ENCODE measurements at regions not wholly inside any gene's neighbourhood (a gene's known extent, or its start where the extent isn't known, plus 50 kb on each side); places are given as distances from the start of the nearest gene placed in this dataset.

DNA sequence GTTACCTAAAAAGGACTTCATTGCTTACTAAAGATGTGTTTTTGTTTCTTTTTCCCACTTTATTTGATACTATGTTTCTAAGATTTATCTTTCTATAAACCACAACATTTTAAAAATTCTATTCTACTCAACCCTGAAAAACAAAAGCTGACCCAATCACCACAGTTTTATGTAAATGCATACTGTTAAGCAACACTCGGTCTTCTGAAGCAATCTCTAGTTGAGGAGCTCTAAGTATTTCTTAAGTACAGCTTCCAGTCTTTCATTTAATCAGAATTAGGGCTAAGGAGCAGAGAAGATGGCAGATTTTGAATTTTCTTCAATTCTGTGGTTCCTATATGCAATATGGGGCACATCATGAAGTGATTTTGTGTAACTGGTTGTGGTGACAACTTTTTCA, 72.2 kb upstream of the SLC4A10 start:
- no peak overlapping the region for H3K14ac ChIP-seq (ENCODE audit: insufficient read depth, low read length)
- Mint-ChIP-seq H3K9me3 (no peaks in the 10 kb centered on the region), H3K27ac (no peak overlapping the region), H3K4me1 (peaks cover 10% of the 10 kb centered on the region in 2 experiments), H3K4me3 (no peak overlapping the region), H3K36me3 (ENCODE audit: insufficient read depth in 1 of 3, low read depth in 3 of 3) (no peaks in the 10 kb centered on the region), H3K27me3 (ENCODE audit: low read depth) (no peaks in the 10 kb centered on the region)
- H3K9ac ChIP-seq (ENCODE audit: extremely low read depth, insufficient read length, low read length): no peak overlapping the region
- no peak overlapping the region for H2BK5ac ChIP-seq (ENCODE audit: insufficient read length, low read length)
- no peak overlapping the region for H4K8ac ChIP-seq (replicated peaks; ENCODE audit: insufficient read length, low read depth, low read length)
- H2BK12ac ChIP-seq (ENCODE audit: insufficient read length, low read depth, low read length): no peak overlapping the region
- H4K5ac ChIP-seq (ENCODE audit: insufficient read length, low read depth, low read length): no peak overlapping the region
- no peak overlapping the region for H2BK20ac ChIP-seq (ENCODE audit: low read depth, low read length, poor library complexity, severe bottlenecking)
- no peak overlapping the region for H4K91ac ChIP-seq (ENCODE audit: insufficient read length, low read depth, low read length)
- no peak overlapping the region for H2AK5ac ChIP-seq (ENCODE audit: insufficient read length, low read length)
- H4K20me1 ChIP-seq (ENCODE audit: control insufficient read depth, insufficient read depth, insufficient read length): no peaks in the 10 kb centered on the region
- no peak overlapping the region for H3K4me2 ChIP-seq (ENCODE audit: insufficient read depth, insufficient read length, low read length)
- TF ChIP-seq, protein P1, sequence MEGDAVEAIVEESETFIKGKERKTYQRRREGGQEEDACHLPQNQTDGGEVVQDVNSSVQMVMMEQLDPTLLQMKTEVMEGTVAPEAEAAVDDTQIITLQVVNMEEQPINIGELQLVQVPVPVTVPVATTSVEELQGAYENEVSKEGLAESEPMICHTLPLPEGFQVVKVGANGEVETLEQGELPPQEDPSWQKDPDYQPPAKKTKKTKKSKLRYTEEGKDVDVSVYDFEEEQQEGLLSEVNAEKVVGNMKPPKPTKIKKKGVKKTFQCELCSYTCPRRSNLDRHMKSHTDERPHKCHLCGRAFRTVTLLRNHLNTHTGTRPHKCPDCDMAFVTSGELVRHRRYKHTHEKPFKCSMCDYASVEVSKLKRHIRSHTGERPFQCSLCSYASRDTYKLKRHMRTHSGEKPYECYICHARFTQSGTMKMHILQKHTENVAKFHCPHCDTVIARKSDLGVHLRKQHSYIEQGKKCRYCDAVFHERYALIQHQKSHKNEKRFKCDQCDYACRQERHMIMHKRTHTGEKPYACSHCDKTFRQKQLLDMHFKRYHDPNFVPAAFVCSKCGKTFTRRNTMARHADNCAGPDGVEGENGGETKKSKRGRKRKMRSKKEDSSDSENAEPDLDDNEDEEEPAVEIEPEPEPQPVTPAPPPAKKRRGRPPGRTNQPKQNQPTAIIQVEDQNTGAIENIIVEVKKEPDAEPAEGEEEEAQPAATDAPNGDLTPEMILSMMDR (conservative IDR thresholded peaks at IDR 0.05): no peak
- no peaks in the 10 kb centered on the region for H3K27me3 ChIP-seq (ENCODE audit: insufficient read depth, low read length)
- H3K56ac ChIP-seq (ENCODE audit: insufficient read length, low read depth, low read length): no peak overlapping the region
- peaks cover 3% of the 10 kb centered on the region; the same call in 1 of the 2 replicates for H3K4me1 ChIP-seq (ENCODE audit: insufficient read depth, low read length)
- no peak overlapping the region for H3T11ph ChIP-seq (ENCODE audit: low read length)
- H3K4ac ChIP-seq (ENCODE audit: low read depth, low read length): no peak overlapping the region
- no peaks in the 10 kb centered on the region for H3K23me2 ChIP-seq (ENCODE audit: insufficient read length, low read depth, low read length, poor library complexity, severe bottlenecking)
- no peak overlapping the region for H2AFZ ChIP-seq (ENCODE audit: low read length)
- no peak overlapping the region for H3K23ac ChIP-seq (ENCODE audit: insufficient read length, low read depth, low read length)
- H2BK120ac ChIP-seq (ENCODE audit: low read depth, low read length, poor library complexity, severe bottlenecking): no peak overlapping the region
- no peaks in the 10 kb centered on the region for H3K79me2 ChIP-seq (ENCODE audit: insufficient read depth, low read length)
- no peak overlapping the region for H2BK15ac ChIP-seq (ENCODE audit: low read depth, low read length)
- no peak overlapping the region for H3K18ac ChIP-seq (ENCODE audit: insufficient read length, low read depth, low read length)
- H3K79me1 ChIP-seq (ENCODE audit: insufficient read depth, low read depth, low read length, poor library complexity, severe bottlenecking): no peaks in the 10 kb centered on the region
- DNase-seq: no peak
- no CpG with 5 or more reads among the region's 1 CpG for WGBS (ENCODE audit: extremely low coverage, insufficient read length, low lambda C conversion rate)
- no peaks in the 10 kb centered on the region for H3K9me3 ChIP-seq (ENCODE audit: control insufficient read depth, low read depth, low read length)
- no peak overlapping the region for H3K27ac ChIP-seq (ENCODE audit: insufficient read length, low read depth, low read length)

Data from H9 (cell line).